DOHH2 (cell line): ENCODE measurements at regions not wholly inside any gene's neighbourhood (a gene's known extent, or its start where the extent isn't known, plus 50 kb on each side); places are given as distances from the start of the nearest gene placed in this dataset.

Source experiments
- H3F3A ChIP-seq: fragments of 200-600 bp; sonication (generic), shearing (Covaris generic); 2 replicates; pipeline ENCODE4 v1.6.0; 2016; ENCODE audit warnings: antibody characterized with exemption, mild to moderate bottlenecking; ENCODE audit not compliant: control insufficient read depth, insufficient read depth
- H3K27ac ChIP-seq: fragments of 200-600 bp; sonication (generic); 2 replicates; pipeline ENCODE4 v1.5.1; 2014; ENCODE audit warnings: low read depth, mild to moderate bottlenecking, low read length, moderate library complexity
- H3K27me3 ChIP-seq: fragments of 200-600 bp; sonication (generic); 2 replicates; pipeline ENCODE4 v1.6.1; 2014; ENCODE audit warnings: mild to moderate bottlenecking, low read length, mixed read lengths; ENCODE audit not compliant: control insufficient read depth
- H3K36me3 ChIP-seq: fragments of 200-600 bp; sonication (generic); 2 replicates; pipeline ENCODE4 v1.6.1; 2014; ENCODE audit warnings: mild to moderate bottlenecking, low read length, moderate library complexity, mixed read lengths; ENCODE audit not compliant: control insufficient read depth
- H3K4me1 ChIP-seq: fragments of 200-600 bp; sonication (generic); 2 replicates; pipeline ENCODE4 v1.6.1; 2014; ENCODE audit warnings: mild to moderate bottlenecking, low read length, mixed read lengths; ENCODE audit not compliant: control insufficient read depth
- H3K4me2 ChIP-seq: fragments of 200-600 bp; sonication (generic); 2 replicates; pipeline ENCODE4 v1.6.0; 2014; ENCODE audit warnings: mild to moderate bottlenecking, low read length, moderate library complexity
- H3K4me3 ChIP-seq: fragments of 200-600 bp; sonication (generic); 2 replicates; pipeline ENCODE4 v1.5.1; 2014; ENCODE audit warnings: mild to moderate bottlenecking, low read length, mixed read lengths
- H3K79me2 ChIP-seq: fragments of 200-600 bp; sonication (generic); 2 replicates; pipeline ENCODE4 v1.6.1; 2014; ENCODE audit warnings: mild to moderate bottlenecking, low read length, mixed read lengths; ENCODE audit not compliant: control insufficient read depth
- H3K9me2 ChIP-seq: fragments of 200-600 bp; sonication (generic); replicated peaks from 2 replicates; pipeline ENCODE4 v1.6.1; 2014; ENCODE audit warnings: mild to moderate bottlenecking, low read length, mixed read lengths; ENCODE audit not compliant: control insufficient read depth
- H3K9me3 ChIP-seq: fragments of 200-600 bp; sonication (generic); 2 replicates; pipeline ENCODE4 v1.6.1; 2014; ENCODE audit warnings: antibody characterized with exemption, low read length, mixed read lengths; ENCODE audit not compliant: control insufficient read depth, insufficient read depth
- H4K20me1 ChIP-seq: fragments of 200-600 bp; sonication (generic); 2 replicates; pipeline ENCODE4 v1.6.0; 2014; ENCODE audit warnings: low read depth, mild to moderate bottlenecking, antibody characterized with exemption, low read length, moderate library complexity; ENCODE audit not compliant: control insufficient read depth, insufficient read depth
- CTCF ChIP-seq: fragments of 200-600 bp; sonication (generic); IDR thresholded peaks from one replicate; pipeline ENCODE4 v1.5.1; 2014; ENCODE audit warnings: antibody characterized with exemption, mild to moderate bottlenecking, low read depth, low read length; ENCODE audit not compliant: poor library complexity, severe bottlenecking
- EZH2phosphoT487 ChIP-seq: fragments of 200-600 bp; sonication (generic); IDR thresholded peaks from 2 replicates; pipeline ENCODE4 v1.6.1; 2017; ENCODE audit warnings: borderline replicate concordance, mild to moderate bottlenecking, antibody characterized with exemption, low read length, moderate library complexity, mixed read lengths

- Histone ChIP-seq H3K27ac (no peak overlapping the region), H4K20me1 (no peaks in the 10 kb centered on the region), H3K9me3 (no peaks in the 10 kb centered on the region), H3K27me3 (no peaks in the 10 kb centered on the region), H3F3A (no peaks in the 10 kb centered on the region), H3K9me2 (no peaks in the 10 kb centered on the region), H3K4me2 (no peak overlapping the region), H3K36me3 (no peaks in the 10 kb centered on the region), H3K4me3 (no peak overlapping the region), H3K4me1 (no peaks in the 10 kb centered on the region), H3K79me2 (no peaks in the 10 kb centered on the region)
- no peak for TF ChIP-seq CTCF
Observed at GRCh38 chr5:162711244-162711643, 643.7 kb downstream of the GABRG2 start.

- Histone ChIP-seq H3F3A (no peaks in the 10 kb centered on the region), H3K9me3 (no peaks in the 10 kb centered on the region), H4K20me1 (no peaks in the 10 kb centered on the region), H3K79me2 (no peaks in the 10 kb centered on the region), H3K36me3 (no peaks in the 10 kb centered on the region), H3K9me2 (no peaks in the 10 kb centered on the region), H3K27ac (no peak overlapping the region), H3K4me2 (no peak overlapping the region), H3K4me1 (no peaks in the 10 kb centered on the region), H3K27me3 (no peaks in the 10 kb centered on the region), H3K4me3 (no peak overlapping the region)
- TF ChIP-seq CTCF (no peak), EZH2phosphoT487 (no peak)
Observed at GRCh38 chr5:162719720-162720119, 652.1 kb downstream of the GABRG2 start.

GRCh38 chr5:162721125-162721524, 653.6 kb downstream of the GABRG2 start:
- Histone ChIP-seq H3K9me3 (no peaks in the 10 kb centered on the region), H3F3A (no peaks in the 10 kb centered on the region), H4K20me1 (no peaks in the 10 kb centered on the region), H3K27ac (no peak overlapping the region), H3K4me1 (no peaks in the 10 kb centered on the region), H3K79me2 (no peaks in the 10 kb centered on the region), H3K9me2 (no peaks in the 10 kb centered on the region), H3K36me3 (no peaks in the 10 kb centered on the region), H3K27me3 (no peaks in the 10 kb centered on the region), H3K4me2 (no peak overlapping the region), H3K4me3 (no peak overlapping the region)
- TF ChIP-seq CTCF (no peak), EZH2phosphoT487 (no peak)

GRCh38 chr5:162752612-162753011, 684.8 kb upstream of the CCNG1 start:
- H4K20me1 ChIP-seq: no peaks in the 10 kb centered on the region
- no peak overlapping the region for H3K4me3 ChIP-seq
- H3K9me3 ChIP-seq: no peaks in the 10 kb centered on the region
- TF ChIP-seq EZH2phosphoT487 (no peak), CTCF (no peak)
- no peaks in the 10 kb centered on the region for H3K36me3 ChIP-seq
- no peaks in the 10 kb centered on the region for H3K27me3 ChIP-seq
- H3K4me2 ChIP-seq: no peak overlapping the region
- no peak overlapping the region for H3K27ac ChIP-seq
- no peaks in the 10 kb centered on the region for H3K79me2 ChIP-seq
- no peaks in the 10 kb centered on the region for H3F3A ChIP-seq
- no peaks in the 10 kb centered on the region for H3K4me1 ChIP-seq
- H3K9me2 ChIP-seq: no peaks in the 10 kb centered on the region
